Suprapubic skin (tissue), 4 donors: ENCODE measurements at regions not wholly inside any gene's neighbourhood (a gene's known extent, or its start where the extent isn't known, plus 50 kb on each side); places are given as distances from the start of the nearest gene placed in this dataset.

Experiments used
- DNase-seq, 2 donors: peaks; one replicate each; pipeline ENCODE4 v3.0.0-alpha.2; 2019; ENCODE audit warnings: low spot score in 2 of 2
- H3K27ac ChIP-seq: fragments of 200-600 bp; sonication (generic); one replicate; pipeline ENCODE4 v1.5.1; 2019
- H3K27me3 ChIP-seq: fragments of 200-600 bp; sonication (generic); one replicate; pipeline ENCODE4 v1.5.1; 2019
- H3K36me3 ChIP-seq: fragments of 200-600 bp; sonication (generic); one replicate; pipeline ENCODE4 v1.5.1; 2019
- H3K4me1 ChIP-seq: fragments of 200-600 bp; sonication (generic); one replicate; pipeline ENCODE4 v1.5.1; 2019
- H3K4me3 ChIP-seq: fragments of 200-600 bp; sonication (generic); one replicate; pipeline ENCODE4 v1.5.1; 2019; ENCODE audit warnings: mild to moderate bottlenecking
- H3K9me3 ChIP-seq: fragments of 200-600 bp; sonication (generic); one replicate; pipeline ENCODE4 v1.5.1; 2019
- EP300 ChIP-seq: sonication (generic); formaldehyde crosslinking; IDR thresholded peaks from one replicate; pipeline ENCODE4 v1.6.1; 2017; ENCODE audit warnings: antibody characterized with exemption
- POLR2A ChIP-seq, 2 donors: fragments of 450-650 bp; IDR thresholded peaks; one replicate each; pipeline ENCODE4 v1.6.1; 2017; ENCODE audit warnings: antibody characterized with exemption in 2 of 2, mild to moderate bottlenecking in 2 of 2, moderate library complexity in 2 of 2
- POLR2AphosphoS5 ChIP-seq, 3 donors: sonication (generic); formaldehyde crosslinking; IDR thresholded peaks; one replicate each; pipeline ENCODE4 v1.6.1; 2017; ENCODE audit warnings: antibody characterized with exemption in 3 of 3
- whole genome bisulfite sequencing: methylation state at CpG from one replicate; pipeline ENCODE4 v1.1.5; 2018; 5-methylcytosine and 5-hydroxymethylcytosine counted together
- TF ChIP-seq, protein P1 (sequence below), 2 donors: fragments of 200-600 bp in 1 of 2; fragments of 450-650 bp in 1 of 2; sonication (generic) in 1 of 2; IDR thresholded peaks; one replicate each; pipeline ENCODE4 v1.5.1; 2016 to 2019; ENCODE audit warnings: antibody characterized with exemption in 2 of 2, mild to moderate bottlenecking in 1 of 2, moderate library complexity in 1 of 2

DNA sequence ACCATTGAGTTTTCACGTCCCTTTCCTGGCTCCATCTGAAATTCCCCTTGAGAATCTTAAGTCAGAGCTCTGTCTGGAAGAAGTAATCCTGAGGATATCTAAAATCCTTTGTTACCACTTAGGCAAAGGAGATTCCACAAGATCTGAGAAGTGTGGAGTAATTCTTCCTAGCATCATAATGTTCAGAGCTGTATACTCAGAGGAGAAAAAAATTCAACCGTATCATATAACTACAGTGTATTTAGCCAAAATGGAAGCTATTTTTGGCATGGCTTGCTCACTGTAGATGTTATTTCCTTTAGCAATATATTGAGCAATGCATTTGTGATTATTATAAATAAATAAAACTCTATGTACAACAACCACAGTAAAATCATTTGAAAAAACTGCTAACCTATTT lies 1858.4 kb downstream of the EFNA5 start:
- H3K4me3 ChIP-seq, result no peak overlapping the region
- H3K27ac ChIP-seq, result no peak overlapping the region
- no peaks in the 10 kb centered on the region for H3K4me1 ChIP-seq
- WGBS, result 59% methylated on average over 2 of the region's 2 CpGs
- no peaks in the 10 kb centered on the region for H3K27me3 ChIP-seq
- H3K36me3 ChIP-seq, result no peaks in the 10 kb centered on the region
- DNase-seq, result no peak
- H3K9me3 ChIP-seq, result no peaks in the 10 kb centered on the region
- TF ChIP-seq POLR2AphosphoS5 (IDR thresholded peaks at IDR 0.05) (no peak), POLR2A (IDR thresholded peaks at IDR 0.05) (no peak), EP300 (no peak)
- TF ChIP-seq, protein P1, sequence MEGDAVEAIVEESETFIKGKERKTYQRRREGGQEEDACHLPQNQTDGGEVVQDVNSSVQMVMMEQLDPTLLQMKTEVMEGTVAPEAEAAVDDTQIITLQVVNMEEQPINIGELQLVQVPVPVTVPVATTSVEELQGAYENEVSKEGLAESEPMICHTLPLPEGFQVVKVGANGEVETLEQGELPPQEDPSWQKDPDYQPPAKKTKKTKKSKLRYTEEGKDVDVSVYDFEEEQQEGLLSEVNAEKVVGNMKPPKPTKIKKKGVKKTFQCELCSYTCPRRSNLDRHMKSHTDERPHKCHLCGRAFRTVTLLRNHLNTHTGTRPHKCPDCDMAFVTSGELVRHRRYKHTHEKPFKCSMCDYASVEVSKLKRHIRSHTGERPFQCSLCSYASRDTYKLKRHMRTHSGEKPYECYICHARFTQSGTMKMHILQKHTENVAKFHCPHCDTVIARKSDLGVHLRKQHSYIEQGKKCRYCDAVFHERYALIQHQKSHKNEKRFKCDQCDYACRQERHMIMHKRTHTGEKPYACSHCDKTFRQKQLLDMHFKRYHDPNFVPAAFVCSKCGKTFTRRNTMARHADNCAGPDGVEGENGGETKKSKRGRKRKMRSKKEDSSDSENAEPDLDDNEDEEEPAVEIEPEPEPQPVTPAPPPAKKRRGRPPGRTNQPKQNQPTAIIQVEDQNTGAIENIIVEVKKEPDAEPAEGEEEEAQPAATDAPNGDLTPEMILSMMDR (IDR thresholded peaks at IDR 0.05), result no peak

GRCh38 chr5:105807951-105808350 lies 1862.8 kb downstream of the EFNA5 start:
- no peak overlapping the region for H3K27ac ChIP-seq
- no peaks in the 10 kb centered on the region for H3K27me3 ChIP-seq
- no peaks in the 10 kb centered on the region for H3K36me3 ChIP-seq
- no peak for TF ChIP-seq POLR2A (IDR thresholded peaks at IDR 0.05)
- no peak for TF ChIP-seq POLR2AphosphoS5 (IDR thresholded peaks at IDR 0.05)
- no peak for TF ChIP-seq EP300
- TF ChIP-seq, protein P1 (IDR thresholded peaks at IDR 0.05), result no peak
- H3K9me3 ChIP-seq, result no peaks in the 10 kb centered on the region
- no peaks in the 10 kb centered on the region for H3K4me1 ChIP-seq
- WGBS, result 86% methylated on average over 3 of the region's 3 CpGs
- no peak for DNase-seq
- no peak overlapping the region for H3K4me3 ChIP-seq

- Histone ChIP-seq H3K9me3 (no peaks in the 10 kb centered on the region), H3K36me3 (no peaks in the 10 kb centered on the region), H3K27me3 (no peaks in the 10 kb centered on the region), H3K4me3 (no peak overlapping the region), H3K27ac (no peak overlapping the region), H3K4me1 (no peaks in the 10 kb centered on the region)
- 31% methylated on average over 1 of the region's 1 CpG for WGBS
- DNase-seq, result no peak
- TF ChIP-seq EP300 (no peak), POLR2A (IDR thresholded peaks at IDR 0.05) (no peak), POLR2AphosphoS5 (IDR thresholded peaks at IDR 0.05) (no peak)
- TF ChIP-seq, protein P1 (IDR thresholded peaks at IDR 0.05), result no peak
Observed at GRCh38 chr5:105807290-105807689, 1863.4 kb downstream of the EFNA5 start.

DNA sequence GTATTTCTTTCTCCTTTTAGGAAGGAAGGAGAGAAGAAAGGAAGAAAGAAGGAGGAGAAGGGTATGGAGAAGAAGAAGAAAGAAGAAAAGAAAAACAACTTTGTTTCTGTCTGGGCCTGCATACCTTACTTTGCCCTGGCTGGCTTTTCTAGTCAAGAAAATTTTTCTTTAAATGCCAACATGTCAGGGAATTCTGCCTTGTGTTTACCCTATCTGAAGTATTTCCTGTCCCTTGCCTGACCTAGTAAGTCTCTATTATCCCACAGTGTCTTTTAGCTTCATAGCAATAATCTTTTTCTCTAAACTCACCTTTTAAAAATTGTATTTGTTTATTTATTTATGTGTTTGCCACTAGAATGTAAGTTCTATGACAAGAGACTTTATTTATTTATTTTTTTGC lies 1864.1 kb downstream of the EFNA5 start:
- Histone ChIP-seq H3K36me3 (no peaks in the 10 kb centered on the region), H3K27me3 (no peaks in the 10 kb centered on the region), H3K27ac (no peak overlapping the region), H3K9me3 (no peaks in the 10 kb centered on the region), H3K4me3 (no peak overlapping the region), H3K4me1 (no peaks in the 10 kb centered on the region)
- TF ChIP-seq, protein P1 (IDR thresholded peaks at IDR 0.05), result no peak
- DNase-seq, result no peak

GRCh38 chr5:105803431-105803830 lies 1867.3 kb downstream of the EFNA5 start:
- Histone ChIP-seq H3K9me3 (no peaks in the 10 kb centered on the region), H3K27me3 (no peaks in the 10 kb centered on the region), H3K4me1 (no peaks in the 10 kb centered on the region), H3K36me3 (no peaks in the 10 kb centered on the region), H3K27ac (no peak overlapping the region), H3K4me3 (no peak overlapping the region)
- TF ChIP-seq, protein P1 (IDR thresholded peaks at IDR 0.05), result no peak
- TF ChIP-seq POLR2AphosphoS5 (IDR thresholded peaks at IDR 0.05), result no peak
- no peak for TF ChIP-seq EP300
- TF ChIP-seq POLR2A (IDR thresholded peaks at IDR 0.05), result no peak
- DNase-seq, result no peak
- WGBS, result 100% methylated on average over 1 of the region's 1 CpG
